ENCODE measurements at regions not wholly inside any gene's neighbourhood (a gene's known extent, or its start where the extent isn't known, plus 50 kb on each side); places are given as distances from the start of the nearest gene placed in this dataset.

- no peak for DNase-seq
- Histone ChIP-seq H3K27me3 (no peaks in the 10 kb centered on the region), H3K4me3 (no peak overlapping the region), H3K4me1 (no peaks in the 10 kb centered on the region), H3K9me3 (no peaks in the 10 kb centered on the region), H3K27ac (no peak overlapping the region), H3K36me3 (no peaks in the 10 kb centered on the region), H3K9ac (ENCODE audit: low read depth in 2 of 2, low read length in 2 of 2) (no peak overlapping the region)
- no peak for TF ChIP-seq CTCF (IDR thresholded peaks at IDR 0.05)
- intact Hi-C loops (cut with DNase I), result no loop called here
Observed at GRCh38 chr5:120270498-120270897, 193.6 kb upstream of the PRR16 start.

GRCh38 chr5:120293796-120294195 lies 170.3 kb upstream of the PRR16 start:
- no peak for TF ChIP-seq CTCF (IDR thresholded peaks at IDR 0.05)

GRCh38 chr5:120297616-120298015 lies 166.5 kb upstream of the PRR16 start:
- TF ChIP-seq CTCF (IDR thresholded peaks at IDR 0.05), result no peak
- Histone ChIP-seq H3K9ac (ENCODE audit: low read depth in 2 of 2, low read length in 2 of 2) (no peak overlapping the region), H3K4me1 (no peaks in the 10 kb centered on the region), H3K9me3 (no peaks in the 10 kb centered on the region), H3K27ac (no peak overlapping the region), H3K36me3 (no peaks in the 10 kb centered on the region), H3K27me3 (no peaks in the 10 kb centered on the region), H3K4me3 (no peak overlapping the region)
- intact Hi-C loops (cut with DNase I), result no loop called here
- no peak for DNase-seq

More at GRCh38 chr5:120293796-120294195, 170.3 kb upstream of the PRR16 start:
- no peak overlapping the region for H3K9ac ChIP-seq (ENCODE audit: low read depth in 2 of 2, low read length in 2 of 2)
- H3K4me1 ChIP-seq, result no peaks in the 10 kb centered on the region
- H3K27me3 ChIP-seq, result no peaks in the 10 kb centered on the region
- no peak overlapping the region for H3K27ac ChIP-seq
- H3K4me3 ChIP-seq, result no peak overlapping the region
- H3K9me3 ChIP-seq, result no peaks in the 10 kb centered on the region
- intact Hi-C loops (cut with DNase I), result no loop called here
- no peak for DNase-seq
- H3K36me3 ChIP-seq, result no peaks in the 10 kb centered on the region

GRCh38 chr5:120298981-120299380 lies 165.1 kb upstream of the PRR16 start:
- no peak for TF ChIP-seq CTCF (IDR thresholded peaks at IDR 0.05)
- no peaks in the 10 kb centered on the region for H3K9me3 ChIP-seq
- no peak overlapping the region for H3K27ac ChIP-seq
- no peaks in the 10 kb centered on the region for H3K36me3 ChIP-seq
- H3K27me3 ChIP-seq, result no peaks in the 10 kb centered on the region
- no peak for DNase-seq
- no peaks in the 10 kb centered on the region for H3K4me1 ChIP-seq
- H3K4me3 ChIP-seq, result no peak overlapping the region
- intact Hi-C loops (cut with DNase I), result no loop called here
- no peak overlapping the region for H3K9ac ChIP-seq (ENCODE audit: low read depth in 2 of 2, low read length in 2 of 2)

GRCh38 chr5:120304663-120305062 lies 159.4 kb upstream of the PRR16 start:
- no peak for DNase-seq
- no peak overlapping the region for H3K9ac ChIP-seq (ENCODE audit: low read depth in 2 of 2, low read length in 2 of 2)
- H3K27me3 ChIP-seq, result no peaks in the 10 kb centered on the region
- no peak overlapping the region for H3K4me3 ChIP-seq
- no peaks in the 10 kb centered on the region for H3K9me3 ChIP-seq
- intact Hi-C loops (cut with DNase I), result no loop called here
- no peak overlapping the region for H3K27ac ChIP-seq
- no peak for TF ChIP-seq CTCF (IDR thresholded peaks at IDR 0.05)
- no peaks in the 10 kb centered on the region for H3K4me1 ChIP-seq
- no peaks in the 10 kb centered on the region for H3K36me3 ChIP-seq

GRCh38 chr5:120306303-120306702 lies 157.8 kb upstream of the PRR16 start:
- Histone ChIP-seq H3K9ac (ENCODE audit: low read depth in 2 of 2, low read length in 2 of 2) (no peak overlapping the region), H3K4me1 (no peaks in the 10 kb centered on the region), H3K36me3 (no peaks in the 10 kb centered on the region), H3K27me3 (no peaks in the 10 kb centered on the region), H3K27ac (no peak overlapping the region), H3K4me3 (no peak overlapping the region), H3K9me3 (no peaks in the 10 kb centered on the region)
- TF ChIP-seq CTCF (IDR thresholded peaks at IDR 0.05), result no peak
- intact Hi-C loops (cut with DNase I), result no loop called here
- DNase-seq, result no peak

All from colonic mucosa (tissue), 4 donors.